ENCODE measurements at regions not wholly inside any gene's neighbourhood (a gene's known extent, or its start where the extent isn't known, plus 50 kb on each side); places are given as distances from the start of the nearest gene placed in this dataset.
"Not testable (repeated sequence)": the region's sequence is repeated elsewhere in the genome, so short reads cannot be mapped to it uniquely, and the experiment has no call there.

DNA sequence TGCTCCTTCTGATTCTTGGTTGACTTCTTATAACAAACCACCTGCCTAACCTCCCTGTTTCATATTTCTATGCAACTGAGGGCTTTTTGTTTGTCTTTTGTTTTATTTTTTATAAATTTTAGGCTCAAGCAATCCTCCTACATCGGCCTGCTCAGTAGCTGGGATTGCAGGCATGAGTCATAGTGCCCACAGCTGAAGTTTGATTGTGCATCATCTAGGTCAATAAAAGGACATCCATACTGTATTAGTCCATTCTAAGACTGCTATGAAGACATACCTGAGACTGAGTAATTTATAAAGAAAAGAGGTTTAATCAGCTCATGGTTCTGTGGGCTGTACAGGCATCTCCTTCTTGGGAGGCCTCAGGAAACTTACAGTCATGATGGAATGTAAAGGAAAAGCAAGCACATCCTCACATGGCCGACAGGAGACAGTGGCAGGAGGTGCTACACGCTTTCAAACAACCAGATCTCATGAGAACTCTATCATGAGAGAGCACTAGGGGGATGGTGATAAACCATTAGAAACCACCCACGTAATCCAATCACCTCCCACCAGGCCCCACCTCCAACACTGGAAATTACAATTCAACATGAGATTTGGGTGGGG is 285.0 kb downstream of the SIPA1L2 start:
- no peak overlapping the region for H3K4me3 ChIP-seq (ENCODE audit: low read length)
- H3K9me2 ChIP-seq (replicated peaks; ENCODE audit: control insufficient read depth, low read length): no peaks in the 10 kb centered on the region
- H3K9me3 ChIP-seq (ENCODE audit: control insufficient read depth, insufficient read depth, low read length): no peaks in the 10 kb centered on the region
- H4K20me1 ChIP-seq (ENCODE audit: control insufficient read depth, insufficient read depth, low read depth, low read length): no peaks in the 10 kb centered on the region
- H3K4me2 ChIP-seq (ENCODE audit: low read length): no peak overlapping the region
- no peaks in the 10 kb centered on the region for H3K79me2 ChIP-seq (ENCODE audit: control insufficient read depth, low read length)
- TF ChIP-seq CTCF (IDR thresholded peaks at IDR 0.05; ENCODE audit: low read depth, low read length, poor library complexity, severe bottlenecking): no peak
- TF ChIP-seq EZH2phosphoT487 (IDR thresholded peaks at IDR 0.05; ENCODE audit: borderline replicate concordance, low read length): no peak
- no peaks in the 10 kb centered on the region for H3K4me1 ChIP-seq (ENCODE audit: control insufficient read depth, low read length)
- no peak overlapping the region for H3K27ac ChIP-seq (ENCODE audit: low read depth, low read length)
- no peaks in the 10 kb centered on the region for H3K27me3 ChIP-seq (ENCODE audit: control insufficient read depth, low read length)
- H3F3A ChIP-seq (ENCODE audit: control insufficient read depth, insufficient read depth): no peaks in the 10 kb centered on the region
- no peaks in the 10 kb centered on the region for H3K36me3 ChIP-seq (ENCODE audit: control insufficient read depth, low read length)

DNA sequence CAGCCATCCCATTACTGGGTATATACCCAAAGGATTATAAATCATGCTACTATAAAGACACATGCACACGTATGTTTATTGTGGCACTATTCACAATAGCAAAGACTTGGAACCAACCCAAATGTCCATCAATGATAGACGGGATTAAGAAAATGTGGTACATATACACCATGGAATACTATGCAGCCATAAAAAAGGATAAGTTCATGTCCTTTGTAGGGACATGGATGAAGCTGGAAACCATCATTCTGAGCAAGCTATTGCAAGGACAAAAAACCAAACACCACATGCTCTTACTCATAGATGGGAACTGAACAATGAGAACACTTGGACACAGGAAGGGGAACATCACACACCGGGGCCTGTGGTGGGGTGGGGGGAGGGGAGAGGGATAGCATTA is 285.7 kb downstream of the SIPA1L2 start:
- H3F3A ChIP-seq (ENCODE audit: control insufficient read depth, insufficient read depth); H3K36me3 ChIP-seq (ENCODE audit: control insufficient read depth, low read length); H4K20me1 ChIP-seq (ENCODE audit: control insufficient read depth, insufficient read depth, low read depth, low read length); H3K4me2 ChIP-seq (ENCODE audit: low read length); H3K79me2 ChIP-seq (ENCODE audit: control insufficient read depth, low read length); H3K9me3 ChIP-seq (ENCODE audit: control insufficient read depth, insufficient read depth, low read length); H3K27ac ChIP-seq (ENCODE audit: low read depth, low read length); H3K4me1 ChIP-seq (ENCODE audit: control insufficient read depth, low read length); H3K4me3 ChIP-seq (ENCODE audit: low read length); H3K9me2 ChIP-seq (replicated peaks; ENCODE audit: control insufficient read depth, low read length); H3K27me3 ChIP-seq (ENCODE audit: control insufficient read depth, low read length): not testable (repeated sequence)

GRCh38 chr1:232340446-232340845 is 289.5 kb downstream of the SIPA1L2 start:
- Histone ChIP-seq H3K9me2 (replicated peaks; ENCODE audit: control insufficient read depth, low read length) (no peaks in the 10 kb centered on the region), H3K4me2 (ENCODE audit: low read length) (no peak overlapping the region), H3K27ac (ENCODE audit: low read depth, low read length) (no peak overlapping the region), H3K4me3 (ENCODE audit: low read length) (no peak overlapping the region), H3K9me3 (ENCODE audit: control insufficient read depth, insufficient read depth, low read length) (no peaks in the 10 kb centered on the region), H3K79me2 (ENCODE audit: control insufficient read depth, low read length) (no peaks in the 10 kb centered on the region), H3F3A (ENCODE audit: control insufficient read depth, insufficient read depth) (no peaks in the 10 kb centered on the region), H3K27me3 (ENCODE audit: control insufficient read depth, low read length) (no peaks in the 10 kb centered on the region), H4K20me1 (ENCODE audit: control insufficient read depth, insufficient read depth, low read depth, low read length) (no peaks in the 10 kb centered on the region), H3K4me1 (ENCODE audit: control insufficient read depth, low read length) (no peaks in the 10 kb centered on the region), H3K36me3 (ENCODE audit: control insufficient read depth, low read length) (no peaks in the 10 kb centered on the region)
- TF ChIP-seq CTCF (IDR thresholded peaks at IDR 0.05; ENCODE audit: low read depth, low read length, poor library complexity, severe bottlenecking): no peak
- no peak for TF ChIP-seq EZH2phosphoT487 (IDR thresholded peaks at IDR 0.05; ENCODE audit: borderline replicate concordance, low read length)

DNA sequence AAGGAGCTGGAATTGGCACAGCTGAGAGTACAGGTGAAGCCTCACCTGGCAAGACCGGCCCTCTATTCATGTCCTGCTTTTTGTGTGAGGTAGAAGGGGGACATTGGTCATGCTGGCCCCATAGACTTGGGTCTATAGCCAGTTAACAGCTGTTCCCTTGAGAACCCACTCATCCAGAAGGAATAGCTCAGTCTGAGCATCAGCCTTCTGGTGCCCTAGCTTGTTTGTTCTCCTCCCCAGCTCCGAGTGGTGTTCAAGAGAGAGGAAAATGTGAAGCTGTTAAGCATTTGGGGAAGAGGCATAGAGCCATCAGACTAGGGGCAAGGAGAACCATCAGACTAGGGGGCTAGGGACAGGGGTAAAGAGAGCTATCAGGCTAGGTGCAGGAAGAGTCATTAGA is 290.9 kb downstream of the SIPA1L2 start:
- Histone ChIP-seq H3K4me3 (ENCODE audit: low read length) (no peak overlapping the region), H3F3A (ENCODE audit: control insufficient read depth, insufficient read depth) (no peaks in the 10 kb centered on the region), H3K79me2 (ENCODE audit: control insufficient read depth, low read length) (no peaks in the 10 kb centered on the region), H3K9me2 (replicated peaks; ENCODE audit: control insufficient read depth, low read length) (no peaks in the 10 kb centered on the region), H3K4me2 (ENCODE audit: low read length) (no peak overlapping the region), H3K36me3 (ENCODE audit: control insufficient read depth, low read length) (no peaks in the 10 kb centered on the region), H3K27ac (ENCODE audit: low read depth, low read length) (no peak overlapping the region), H3K27me3 (ENCODE audit: control insufficient read depth, low read length) (no peaks in the 10 kb centered on the region), H3K9me3 (ENCODE audit: control insufficient read depth, insufficient read depth, low read length) (no peaks in the 10 kb centered on the region), H3K4me1 (ENCODE audit: control insufficient read depth, low read length) (no peaks in the 10 kb centered on the region), H4K20me1 (ENCODE audit: control insufficient read depth, insufficient read depth, low read depth, low read length) (no peaks in the 10 kb centered on the region)
- TF ChIP-seq CTCF (IDR thresholded peaks at IDR 0.05; ENCODE audit: low read depth, low read length, poor library complexity, severe bottlenecking) (no peak), EZH2phosphoT487 (IDR thresholded peaks at IDR 0.05; ENCODE audit: borderline replicate concordance, low read length) (no peak)

Data from DOHH2 (cell line).